Kidney (tissue), 13 donors: ENCODE measurements at regions not wholly inside any gene's neighbourhood (a gene's known extent, or its start where the extent isn't known, plus 50 kb on each side); places are given as distances from the start of the nearest gene placed in this dataset.

Experiments
- DNase-seq, 5 donors: peaks; one replicate each; pipeline ENCODE4 v3.0.0-alpha.2; 2013 to 2020
- FAIRE-seq: peaks from 2 replicates; lab custom pipeline; 2012; peaks lifted over from hg19 to GRCh38; lab: Jason Lieb, UNC
- H3K27ac ChIP-seq, 2 donors: one replicate each; pipeline ENCODE4 v1.7.0; 2013; ENCODE audit warnings: low read depth in 2 of 2, low read length in 2 of 2, inconsistent platforms in 1 of 2
- H3K27me3 ChIP-seq: one replicate; pipeline ENCODE4 v1.7.1; 2013; ENCODE audit warnings: low read length, inconsistent platforms; ENCODE audit not compliant: control insufficient read depth, insufficient read depth
- H3K36me3 ChIP-seq, 3 donors: one replicate each; pipeline versions ENCODE4 v1.7.0 to v1.7.1; 2013; ENCODE audit warnings: low read length in 3 of 3, control low read depth in 1 of 3, inconsistent platforms in 1 of 3; ENCODE audit not compliant: insufficient read depth in 3 of 3, control insufficient read depth in 2 of 3
- H3K4me1 ChIP-seq, 3 donors: one replicate each; pipeline versions ENCODE4 v1.7.0 to v1.7.1; 2013; ENCODE audit warnings: low read length in 3 of 3, inconsistent platforms in 1 of 3, low read depth in 1 of 3; ENCODE audit not compliant: control insufficient read depth in 2 of 3, insufficient read depth in 2 of 3
- H3K4me3 ChIP-seq, 3 donors: one replicate each; pipeline versions ENCODE4 v1.7.0 to v1.8.1; 2013; ENCODE audit warnings: low read length in 3 of 3, control low read depth in 1 of 3, inconsistent platforms in 1 of 3
- H3K9ac ChIP-seq, 3 donors: one replicate each; pipeline versions ENCODE4 v1.7.0 to v1.7.1; 2013; ENCODE audit warnings: low read length in 3 of 3, control low read depth in 1 of 3, inconsistent platforms in 1 of 3
- H3K9me3 ChIP-seq, 3 donors: one replicate each; pipeline versions ENCODE4 v1.7.0 to v1.7.1; 2013; ENCODE audit warnings: low read length in 3 of 3, control low read depth in 1 of 3, inconsistent platforms in 1 of 3; ENCODE audit not compliant: control insufficient read depth in 2 of 3, insufficient read depth in 1 of 3
- intact Hi-C: fragments of 100-400 bp; cut with DNase I; formaldehyde crosslinking; loops from one replicate; pipeline ENCODE4 v1.11.1; 2022
- TF ChIP-seq, protein P1 (sequence below): IDR thresholded peaks from 3 replicates; pipeline ENCODE4 v1.5.1; 2012; ENCODE audit warnings: mild to moderate bottlenecking, moderate library complexity, borderline replicate concordance; ENCODE audit not compliant: insufficient read depth; ENCODE audit errors: extremely low read depth
- donor health status: control.
- donor health status: control.
- donor health status: control.
- donor health status: control.
- donor health status: control.
- donor health status: DM: yes; HTN: yes; CAD: no.
- donor health status: Normal renal cell carcinoma (clear cell type).

- H3K27me3 ChIP-seq: no peaks in the 10 kb centered on the region
- no peak for DNase-seq
- H3K9ac ChIP-seq: no peak overlapping the region
- H3K4me3 ChIP-seq: no peak overlapping the region
- H3K9me3 ChIP-seq: no peaks in the 10 kb centered on the region
- FAIRE-seq: no peak
- H3K27ac ChIP-seq: no peak overlapping the region
- TF ChIP-seq, protein P1, sequence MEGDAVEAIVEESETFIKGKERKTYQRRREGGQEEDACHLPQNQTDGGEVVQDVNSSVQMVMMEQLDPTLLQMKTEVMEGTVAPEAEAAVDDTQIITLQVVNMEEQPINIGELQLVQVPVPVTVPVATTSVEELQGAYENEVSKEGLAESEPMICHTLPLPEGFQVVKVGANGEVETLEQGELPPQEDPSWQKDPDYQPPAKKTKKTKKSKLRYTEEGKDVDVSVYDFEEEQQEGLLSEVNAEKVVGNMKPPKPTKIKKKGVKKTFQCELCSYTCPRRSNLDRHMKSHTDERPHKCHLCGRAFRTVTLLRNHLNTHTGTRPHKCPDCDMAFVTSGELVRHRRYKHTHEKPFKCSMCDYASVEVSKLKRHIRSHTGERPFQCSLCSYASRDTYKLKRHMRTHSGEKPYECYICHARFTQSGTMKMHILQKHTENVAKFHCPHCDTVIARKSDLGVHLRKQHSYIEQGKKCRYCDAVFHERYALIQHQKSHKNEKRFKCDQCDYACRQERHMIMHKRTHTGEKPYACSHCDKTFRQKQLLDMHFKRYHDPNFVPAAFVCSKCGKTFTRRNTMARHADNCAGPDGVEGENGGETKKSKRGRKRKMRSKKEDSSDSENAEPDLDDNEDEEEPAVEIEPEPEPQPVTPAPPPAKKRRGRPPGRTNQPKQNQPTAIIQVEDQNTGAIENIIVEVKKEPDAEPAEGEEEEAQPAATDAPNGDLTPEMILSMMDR: no peak
- intact Hi-C loops: no loop called here
- H3K36me3 ChIP-seq: no peaks in the 10 kb centered on the region
- no peaks in the 10 kb centered on the region for H3K4me1 ChIP-seq
Observed at GRCh38 chr5:175118700-175119309, 325.2 kb downstream of the DRD1 start.

DNA sequence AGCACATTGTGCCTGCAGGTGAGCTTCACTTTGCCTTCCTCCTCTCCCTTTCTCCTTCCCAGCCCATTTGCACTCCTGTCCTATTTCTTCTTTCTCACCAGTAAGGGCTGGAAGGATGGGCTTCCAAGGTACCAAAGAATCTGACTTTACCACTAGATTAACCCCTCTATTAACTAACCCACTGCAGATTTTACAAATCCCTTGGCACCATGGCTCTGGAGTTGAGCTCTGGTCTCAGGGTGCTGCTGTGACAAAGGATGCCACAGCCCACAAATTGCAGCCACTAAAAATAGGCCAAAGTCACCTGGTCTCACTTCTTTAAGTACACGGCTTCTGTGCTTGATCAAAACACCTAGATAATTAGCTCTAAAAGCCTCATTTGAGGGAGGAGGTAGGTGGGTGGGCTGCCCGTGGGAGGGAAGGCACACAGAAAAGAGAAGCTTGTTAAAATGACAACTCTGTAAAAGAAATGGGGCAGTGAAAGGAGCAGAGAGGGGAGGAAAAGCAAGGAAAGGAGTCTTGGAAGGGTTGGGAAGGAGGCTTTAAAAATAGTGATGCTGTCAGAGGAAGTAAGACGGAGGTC lies 327.4 kb downstream of the DRD1 start:
- no peak for FAIRE-seq
- intact Hi-C loops: no loop called here

DNA sequence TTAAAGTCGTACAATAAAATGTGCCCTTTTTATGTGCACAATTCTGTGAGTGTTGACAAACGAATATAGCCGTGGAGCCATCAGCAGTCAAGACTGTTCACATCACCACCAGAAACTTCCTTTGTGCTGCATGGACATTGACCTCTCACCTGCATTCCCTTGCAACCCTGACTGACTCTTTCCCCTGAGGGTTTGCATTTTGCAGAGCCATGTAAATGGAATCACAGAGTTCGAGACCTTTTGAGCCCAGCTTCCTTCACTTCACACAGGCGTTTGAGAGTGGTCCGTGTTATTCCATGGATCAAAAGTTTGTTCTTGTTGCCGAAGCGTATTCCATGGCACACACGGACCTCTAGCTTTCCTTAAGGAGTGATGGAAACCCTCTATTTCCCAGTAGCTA lies 328.2 kb downstream of the DRD1 start:
- H3K9me3 ChIP-seq: no peaks in the 10 kb centered on the region
- H3K4me3 ChIP-seq: no peak overlapping the region
- TF ChIP-seq, protein P1: no peak
- intact Hi-C loops: no loop called here
- H3K27me3 ChIP-seq: no peaks in the 10 kb centered on the region
- no peaks in the 10 kb centered on the region for H3K4me1 ChIP-seq
- FAIRE-seq: no peak
- H3K9ac ChIP-seq: no peak overlapping the region
- no peak for DNase-seq
- H3K36me3 ChIP-seq: no peaks in the 10 kb centered on the region
- no peak overlapping the region for H3K27ac ChIP-seq

More for the DNA sequence above, 327.4 kb downstream of the DRD1 start:
- no peaks in the 10 kb centered on the region for H3K36me3 ChIP-seq
- H3K27ac ChIP-seq: no peak overlapping the region
- DNase-seq: no peak
- no peaks in the 10 kb centered on the region for H3K9me3 ChIP-seq
- TF ChIP-seq, protein P1: no peak
- H3K4me1 ChIP-seq: no peaks in the 10 kb centered on the region
- no peak overlapping the region for H3K9ac ChIP-seq
- no peaks in the 10 kb centered on the region for H3K27me3 ChIP-seq
- no peak overlapping the region for H3K4me3 ChIP-seq
